HG02610 (cell line): ENCODE measurements at regions not wholly inside any gene's neighbourhood (a gene's known extent, or its start where the extent isn't known, plus 50 kb on each side); places are given as distances from the start of the nearest gene placed in this dataset.
"Not testable (repeated sequence)": the region's sequence is repeated elsewhere in the genome, so short reads cannot be mapped to it uniquely, and the experiment has no call there.

Experiments
- ATAC-seq: cut with Tn5 transposase; IDR thresholded peaks from one replicate; pipeline ENCODE4 v1.9.1; 2021; ENCODE audit warnings: mild to moderate bottlenecking, moderate library complexity; ENCODE audit not compliant: unreplicated experiment

GRCh38 chr1:25171013-25171412 is 61.3 kb downstream of the SYF2 start:
- ATAC-seq: not testable (repeated sequence)

GRCh38 chr1:25170439-25170838 is 61.9 kb downstream of the SYF2 start:
- no peak for ATAC-seq

- no peak for ATAC-seq
Measured at GRCh38 chr1:25169610-25170009, 62.7 kb downstream of the SYF2 start.

- ATAC-seq: no peak
Measured at GRCh38 chr1:25169168-25169567, 63.1 kb downstream of the SYF2 start.

GRCh38 chr1:25168193-25169071 is 63.9 kb downstream of the SYF2 start:
- ATAC-seq: no peak

GRCh38 chr1:25167269-25168192 is 64.8 kb downstream of the SYF2 start:
- ATAC-seq: no peak

GRCh38 chr1:25166847-25167246 is 65.5 kb downstream of the SYF2 start:
- no peak for ATAC-seq

- no peak for ATAC-seq
Measured at GRCh38 chr1:25163986-25164385, 68.3 kb downstream of the SYF2 start.

GRCh38 chr1:25161981-25162380 is 70.3 kb downstream of the SYF2 start:
- ATAC-seq: no peak

GRCh38 chr1:25157846-25158245 is 74.5 kb downstream of the SYF2 start:
- no peak for ATAC-seq

GRCh38 chr1:25150985-25151495 is 81.3 kb downstream of the SYF2 start:
- ATAC-seq: no peak

GRCh38 chr1:25148673-25149300 is 83.5 kb downstream of the SYF2 start:
- no peak for ATAC-seq

- ATAC-seq: no peak
Measured at GRCh38 chr1:25146451-25146855, 85.8 kb downstream of the SYF2 start.

GRCh38 chr1:25145775-25146393 is 86.4 kb downstream of the SYF2 start:
- no peak for ATAC-seq

- peak; percentile 93 for ATAC-seq
Measured at GRCh38 chr1:25140073-25140797, 92.1 kb downstream of the SYF2 start.

- ATAC-seq: no peak
Measured at GRCh38 chr1:25137521-25138395, 94.5 kb downstream of the SYF2 start.

- no peak for ATAC-seq
Measured at GRCh38 chr1:25137106-25137505, 95.2 kb downstream of the SYF2 start.

GRCh38 chr1:25135909-25136308 is 96.4 kb downstream of the SYF2 start:
- ATAC-seq: no peak
